ENCODE measurements at regions not wholly inside any gene's neighbourhood (a gene's known extent, or its start where the extent isn't known, plus 50 kb on each side); places are given as distances from the start of the nearest gene placed in this dataset.

GRCh38 chr6:76814496-76815458 is 648.5 kb downstream of the HTR1B start:
- DNase-seq (ENCODE audit: low read depth): no peak
- TF ChIP-seq, protein P1, sequence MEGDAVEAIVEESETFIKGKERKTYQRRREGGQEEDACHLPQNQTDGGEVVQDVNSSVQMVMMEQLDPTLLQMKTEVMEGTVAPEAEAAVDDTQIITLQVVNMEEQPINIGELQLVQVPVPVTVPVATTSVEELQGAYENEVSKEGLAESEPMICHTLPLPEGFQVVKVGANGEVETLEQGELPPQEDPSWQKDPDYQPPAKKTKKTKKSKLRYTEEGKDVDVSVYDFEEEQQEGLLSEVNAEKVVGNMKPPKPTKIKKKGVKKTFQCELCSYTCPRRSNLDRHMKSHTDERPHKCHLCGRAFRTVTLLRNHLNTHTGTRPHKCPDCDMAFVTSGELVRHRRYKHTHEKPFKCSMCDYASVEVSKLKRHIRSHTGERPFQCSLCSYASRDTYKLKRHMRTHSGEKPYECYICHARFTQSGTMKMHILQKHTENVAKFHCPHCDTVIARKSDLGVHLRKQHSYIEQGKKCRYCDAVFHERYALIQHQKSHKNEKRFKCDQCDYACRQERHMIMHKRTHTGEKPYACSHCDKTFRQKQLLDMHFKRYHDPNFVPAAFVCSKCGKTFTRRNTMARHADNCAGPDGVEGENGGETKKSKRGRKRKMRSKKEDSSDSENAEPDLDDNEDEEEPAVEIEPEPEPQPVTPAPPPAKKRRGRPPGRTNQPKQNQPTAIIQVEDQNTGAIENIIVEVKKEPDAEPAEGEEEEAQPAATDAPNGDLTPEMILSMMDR (IDR thresholded peaks at IDR 0.05; ENCODE audit: low read depth, low read length, missing control alignments): no peak
- H3K4me3 ChIP-seq (ENCODE audit: low read depth, low read length): no peak overlapping the region

DNA sequence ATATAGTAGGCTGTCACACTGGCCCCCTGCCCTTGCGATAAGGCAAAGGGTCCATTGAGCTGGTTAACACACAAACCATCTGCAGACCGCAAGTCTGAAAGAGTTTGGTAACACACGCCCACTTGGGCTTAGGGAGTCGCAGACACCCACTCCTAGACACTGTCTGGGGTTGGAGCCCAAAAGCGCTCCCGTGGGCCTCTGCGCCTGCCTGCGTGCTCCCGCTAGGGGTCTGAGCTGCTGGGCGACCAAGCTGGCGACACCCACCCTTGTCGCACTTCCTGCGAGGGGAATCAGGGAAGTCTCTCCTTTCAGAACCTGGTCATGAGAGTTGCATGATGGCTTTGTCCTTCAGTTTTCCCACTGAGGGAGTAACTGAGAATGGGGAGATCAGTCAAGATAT is 653.0 kb downstream of the HTR1B start:
- H3K4me3 ChIP-seq (ENCODE audit: low read depth, low read length): no peak overlapping the region
- TF ChIP-seq, protein P1 (IDR thresholded peaks at IDR 0.05; ENCODE audit: low read depth, low read length, missing control alignments): no peak
- DNase-seq (ENCODE audit: low read depth): no peak

DNA sequence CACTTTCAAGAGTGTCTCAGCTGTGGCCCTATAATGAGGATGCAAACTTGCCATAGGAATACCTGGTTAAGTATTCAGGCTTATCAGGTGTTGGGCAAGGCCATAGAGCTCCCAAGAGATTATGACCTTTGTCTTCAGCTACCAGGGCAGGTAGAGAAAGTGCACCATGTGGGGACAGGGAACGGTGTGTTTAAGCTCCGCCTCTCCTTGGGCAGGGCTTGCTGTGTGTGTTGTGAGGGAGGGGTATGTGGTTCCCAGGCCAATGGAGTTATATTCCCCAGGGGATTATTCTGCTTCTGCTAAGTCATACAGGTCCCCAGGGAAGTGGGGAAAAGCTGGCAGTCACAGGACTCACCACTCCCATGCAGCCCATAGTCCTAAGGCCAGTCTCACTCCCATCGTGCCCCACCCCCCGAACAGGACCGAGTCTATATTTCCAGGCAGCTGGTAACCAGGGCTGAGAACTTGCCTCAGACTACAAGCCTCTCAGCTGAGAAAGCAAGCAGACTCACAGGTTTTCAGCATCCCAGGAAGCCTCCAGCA is 660.2 kb downstream of the HTR1B start:
- DNase-seq (ENCODE audit: low read depth): no peak
- H3K4me3 ChIP-seq (ENCODE audit: low read depth, low read length): no peak overlapping the region

GRCh38 chr6:76792394-76792793 is 670.9 kb downstream of the HTR1B start:
- no peak for DNase-seq (ENCODE audit: low read depth)
- H3K4me3 ChIP-seq (ENCODE audit: low read depth, low read length): no peak overlapping the region
- TF ChIP-seq, protein P1 (IDR thresholded peaks at IDR 0.05; ENCODE audit: low read depth, low read length, missing control alignments): no peak

More for the DNA sequence above, 660.2 kb downstream of the HTR1B start:
- TF ChIP-seq, protein P1 (IDR thresholded peaks at IDR 0.05; ENCODE audit: low read depth, low read length, missing control alignments): no peak

DNA sequence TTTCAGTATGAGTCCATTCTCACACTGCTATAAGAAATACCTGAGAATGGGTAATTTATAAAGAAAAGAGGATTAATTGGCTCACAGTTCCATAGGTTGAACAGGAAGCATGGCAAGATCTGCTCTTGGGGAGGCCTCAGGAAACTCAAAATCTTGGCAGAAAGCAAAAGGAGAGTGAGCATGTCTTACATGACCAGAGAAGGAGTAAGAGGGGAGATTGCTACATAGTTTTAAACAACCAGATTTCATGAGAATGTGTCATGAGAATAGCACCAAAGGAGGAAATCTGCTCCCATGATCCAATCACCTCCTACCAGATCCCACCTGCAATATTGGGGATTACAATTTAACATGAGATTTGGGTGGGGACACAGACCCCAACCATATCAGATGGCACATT is 672.4 kb downstream of the HTR1B start:
- H3K4me3 ChIP-seq (ENCODE audit: low read depth, low read length): no peak overlapping the region
- no peak for DNase-seq (ENCODE audit: low read depth)

GRCh38 chr6:76790045-76790796 is 673.1 kb downstream of the HTR1B start:
- H3K4me3 ChIP-seq (ENCODE audit: low read depth, low read length): no peak overlapping the region
- TF ChIP-seq, protein P1 (IDR thresholded peaks at IDR 0.05; ENCODE audit: low read depth, low read length, missing control alignments): no peak

More for the DNA sequence above, 672.4 kb downstream of the HTR1B start:
- TF ChIP-seq, protein P1 (IDR thresholded peaks at IDR 0.05; ENCODE audit: low read depth, low read length, missing control alignments): no peak

More at GRCh38 chr6:76790045-76790796, 673.1 kb downstream of the HTR1B start:
- DNase-seq (ENCODE audit: low read depth): no peak
